Esophagus muscularis mucosa (tissue), 4 donors: ENCODE measurements at regions not wholly inside any gene's neighbourhood (a gene's known extent, or its start where the extent isn't known, plus 50 kb on each side); places are given as distances from the start of the nearest gene placed in this dataset.
"Not testable (repeated sequence)": the region's sequence is repeated elsewhere in the genome, so short reads cannot be mapped to it uniquely, and the experiment has no call there.

Experiments
- DNase-seq: peaks from one replicate; pipeline ENCODE4 v3.0.0-alpha.2; 2017; ENCODE audit errors: extremely low spot score
- H3K27ac ChIP-seq, 4 donors: fragments of 200-600 bp; sonication (generic); replicated peaks in 1 of 4; 1 replicate in 3 of 4; 2 replicates in 1 of 4; pipeline ENCODE4 v1.5.1; 2016 to 2019; ENCODE audit warnings: mild to moderate bottlenecking in 1 of 4
- H3K27me3 ChIP-seq, 4 donors: fragments of 200-600 bp; sonication (generic); one replicate each; pipeline versions ENCODE4 v1.5.1 to v1.6.0; 2016 to 2019
- H3K36me3 ChIP-seq, 4 donors: fragments of 200-600 bp; sonication (generic); one replicate each; pipeline ENCODE4 v1.5.1; 2016 to 2019
- H3K4me1 ChIP-seq, 4 donors: fragments of 200-600 bp; sonication (generic); one replicate each; pipeline ENCODE4 v1.5.1; 2016 to 2019
- H3K4me3 ChIP-seq, 4 donors: fragments of 200-600 bp; sonication (generic); 1 replicate in 2 of 4; 2 replicates in 2 of 4; pipeline ENCODE4 v1.5.1; 2016 to 2019; ENCODE audit warnings: mild to moderate bottlenecking in 4 of 4, moderate library complexity in 1 of 4
- H3K9me3 ChIP-seq, 4 donors: fragments of 200-600 bp; sonication (generic); 1 replicate in 3 of 4; 2 replicates in 1 of 4; pipeline ENCODE4 v1.5.1; 2016 to 2019
- EP300 ChIP-seq: sonication (generic); formaldehyde crosslinking; IDR thresholded peaks from one replicate; pipeline ENCODE4 v1.6.1; 2017; ENCODE audit warnings: antibody characterized with exemption
- POLR2A ChIP-seq: fragments of 450-650 bp; IDR thresholded peaks from one replicate; pipeline ENCODE4 v1.6.1; 2017; ENCODE audit warnings: antibody characterized with exemption, moderate library complexity, mild to moderate bottlenecking, low read depth
- POLR2AphosphoS5 ChIP-seq, 2 donors: sonication (generic); formaldehyde crosslinking; IDR thresholded peaks; one replicate each; pipeline ENCODE4 v1.6.1; 2017; ENCODE audit warnings: antibody characterized with exemption in 2 of 2
- WGBS: methylation state at CpG from one replicate; pipeline ENCODE4 v1.1.5; 2018; 5-methylcytosine and 5-hydroxymethylcytosine counted together
- intact Hi-C: fragments of 100-400 bp; cut with DNase I; formaldehyde crosslinking; loops from one replicate; pipeline ENCODE4 v1.15.1; 2023
- TF ChIP-seq, protein P1 (sequence below), 3 experiments: fragments of 200-600 bp in 2 of 3; fragments of 450-650 bp in 1 of 3; sonication (generic) in 2 of 3; IDR thresholded peaks; one replicate each; pipeline ENCODE4 v1.5.1; 2017 to 2019; ENCODE audit warnings: antibody characterized with exemption in 3 of 3, mild to moderate bottlenecking in 2 of 3, moderate library complexity in 1 of 3

DNA sequence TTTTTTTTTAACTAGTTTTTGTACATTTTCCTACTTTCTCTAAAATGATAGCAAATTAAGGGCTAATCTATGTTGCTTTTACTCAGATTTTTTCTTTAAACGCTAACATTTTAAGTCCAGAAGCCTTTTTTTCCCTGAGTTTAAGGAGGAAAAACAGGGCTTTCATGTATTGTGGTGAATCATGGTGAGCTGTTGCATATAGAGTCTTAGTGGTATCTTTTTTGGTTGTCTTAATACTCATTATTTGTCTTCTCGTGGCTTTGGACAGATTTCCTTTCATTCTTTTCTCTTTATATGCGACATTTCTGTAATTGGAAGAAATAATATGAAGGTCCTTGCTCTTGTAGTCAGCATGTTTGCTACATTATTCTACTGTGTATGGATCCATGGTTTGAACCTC lies 1015.6 kb downstream of the PLA2G4A start:
- WGBS: 85% methylated on average over 3 of the region's 3 CpGs
- TF ChIP-seq POLR2AphosphoS5 (IDR thresholded peaks at IDR 0.05) (no peak), EP300 (no peak), POLR2A (no peak)
- TF ChIP-seq, protein P1, sequence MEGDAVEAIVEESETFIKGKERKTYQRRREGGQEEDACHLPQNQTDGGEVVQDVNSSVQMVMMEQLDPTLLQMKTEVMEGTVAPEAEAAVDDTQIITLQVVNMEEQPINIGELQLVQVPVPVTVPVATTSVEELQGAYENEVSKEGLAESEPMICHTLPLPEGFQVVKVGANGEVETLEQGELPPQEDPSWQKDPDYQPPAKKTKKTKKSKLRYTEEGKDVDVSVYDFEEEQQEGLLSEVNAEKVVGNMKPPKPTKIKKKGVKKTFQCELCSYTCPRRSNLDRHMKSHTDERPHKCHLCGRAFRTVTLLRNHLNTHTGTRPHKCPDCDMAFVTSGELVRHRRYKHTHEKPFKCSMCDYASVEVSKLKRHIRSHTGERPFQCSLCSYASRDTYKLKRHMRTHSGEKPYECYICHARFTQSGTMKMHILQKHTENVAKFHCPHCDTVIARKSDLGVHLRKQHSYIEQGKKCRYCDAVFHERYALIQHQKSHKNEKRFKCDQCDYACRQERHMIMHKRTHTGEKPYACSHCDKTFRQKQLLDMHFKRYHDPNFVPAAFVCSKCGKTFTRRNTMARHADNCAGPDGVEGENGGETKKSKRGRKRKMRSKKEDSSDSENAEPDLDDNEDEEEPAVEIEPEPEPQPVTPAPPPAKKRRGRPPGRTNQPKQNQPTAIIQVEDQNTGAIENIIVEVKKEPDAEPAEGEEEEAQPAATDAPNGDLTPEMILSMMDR (IDR thresholded peaks at IDR 0.05): no peak
- Histone ChIP-seq H3K9me3 (no peaks in the 10 kb centered on the region), H3K27me3 (no peaks in the 10 kb centered on the region), H3K4me3 (no peak overlapping the region), H3K36me3 (no peaks in the 10 kb centered on the region), H3K27ac (no peak overlapping the region), H3K4me1 (no peaks in the 10 kb centered on the region)
- intact Hi-C loops: no loop called here
- DNase-seq: no peak

DNA sequence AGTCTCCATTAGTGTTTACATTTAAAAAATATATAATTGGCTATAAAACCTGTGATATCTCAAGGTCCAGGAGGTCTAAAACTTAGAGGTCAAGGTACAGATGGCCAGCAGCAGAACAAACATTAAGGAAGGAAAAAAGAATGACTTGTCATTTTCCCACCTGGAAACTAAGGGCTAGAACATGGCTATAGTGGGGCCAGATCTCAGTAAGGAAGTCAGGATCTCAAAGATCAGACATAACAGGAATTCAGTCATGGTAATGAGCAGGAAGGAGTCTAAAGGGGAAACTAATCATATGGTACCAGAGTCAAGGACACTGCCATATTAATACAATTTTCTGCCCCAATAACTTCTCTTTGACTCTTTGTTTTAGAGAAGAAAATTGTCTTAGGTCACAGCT lies 1018.8 kb downstream of the PLA2G4A start:
- no peaks in the 10 kb centered on the region for H3K27me3 ChIP-seq
- H3K4me1 ChIP-seq: no peaks in the 10 kb centered on the region
- no peaks in the 10 kb centered on the region for H3K9me3 ChIP-seq
- H3K4me3 ChIP-seq: no peak overlapping the region
- no peaks in the 10 kb centered on the region for H3K36me3 ChIP-seq
- no peak for DNase-seq
- no peak overlapping the region for H3K27ac ChIP-seq
- intact Hi-C loops: no loop called here
- TF ChIP-seq POLR2AphosphoS5 (IDR thresholded peaks at IDR 0.05) (no peak), POLR2A (no peak), EP300 (no peak)
- TF ChIP-seq, protein P1 (IDR thresholded peaks at IDR 0.05): no peak

DNA sequence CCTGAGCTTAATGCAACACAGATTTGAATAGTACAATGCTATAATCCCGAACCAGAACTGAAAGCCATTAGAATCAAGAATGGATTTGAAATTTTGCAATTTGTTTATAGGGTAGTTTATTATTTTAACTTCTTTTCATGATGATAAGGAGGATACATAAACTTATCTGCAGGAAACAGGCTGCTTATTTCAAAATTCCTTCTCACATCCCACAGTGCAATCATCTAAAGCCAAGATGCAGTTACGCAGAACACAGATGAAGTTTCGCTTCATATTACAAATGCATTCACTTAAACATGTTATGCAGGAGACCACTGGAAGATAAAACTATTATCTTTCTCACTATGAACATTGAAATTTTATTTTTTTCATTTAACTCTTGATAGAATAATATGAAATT lies 1019.6 kb downstream of the PLA2G4A start:
- Histone ChIP-seq H3K27ac (no peak overlapping the region), H3K9me3 (no peaks in the 10 kb centered on the region), H3K4me1 (no peaks in the 10 kb centered on the region), H3K4me3 (no peak overlapping the region), H3K36me3 (no peaks in the 10 kb centered on the region), H3K27me3 (no peaks in the 10 kb centered on the region)
- no peak for DNase-seq
- 69% methylated on average over 3 of the region's 3 CpGs for WGBS
- intact Hi-C loops: no loop called here
- TF ChIP-seq, protein P1 (IDR thresholded peaks at IDR 0.05): no peak
- no peak for TF ChIP-seq EP300

DNA sequence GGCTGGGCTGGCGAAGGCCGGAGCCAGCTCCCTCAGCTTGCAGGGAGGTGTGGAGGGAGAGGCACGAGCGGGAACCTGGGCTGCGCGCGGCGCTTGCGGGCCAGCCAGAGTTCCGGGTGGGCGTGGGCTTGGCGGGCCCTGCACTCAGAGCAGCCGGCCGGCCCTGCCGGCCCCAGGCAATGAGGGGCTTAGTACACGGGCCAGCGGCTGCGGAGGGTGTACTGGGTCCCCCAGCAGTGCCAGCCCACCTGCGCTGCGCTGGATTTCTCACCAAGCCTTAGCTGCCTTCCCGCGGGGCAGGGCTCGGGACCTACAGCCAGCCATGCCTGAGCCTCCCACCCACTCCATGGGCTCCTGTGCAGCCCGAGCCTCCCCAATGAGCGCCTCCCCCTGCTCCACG lies 1021.4 kb downstream of the PLA2G4A start:
- H3K36me3 ChIP-seq, H3K4me3 ChIP-seq, intact Hi-C loops, H3K27ac ChIP-seq, H3K4me1 ChIP-seq, H3K9me3 ChIP-seq, H3K27me3 ChIP-seq, DNase-seq: not testable (repeated sequence)
- WGBS: 96% methylated on average over 17 of the region's 26 CpGs

DNA sequence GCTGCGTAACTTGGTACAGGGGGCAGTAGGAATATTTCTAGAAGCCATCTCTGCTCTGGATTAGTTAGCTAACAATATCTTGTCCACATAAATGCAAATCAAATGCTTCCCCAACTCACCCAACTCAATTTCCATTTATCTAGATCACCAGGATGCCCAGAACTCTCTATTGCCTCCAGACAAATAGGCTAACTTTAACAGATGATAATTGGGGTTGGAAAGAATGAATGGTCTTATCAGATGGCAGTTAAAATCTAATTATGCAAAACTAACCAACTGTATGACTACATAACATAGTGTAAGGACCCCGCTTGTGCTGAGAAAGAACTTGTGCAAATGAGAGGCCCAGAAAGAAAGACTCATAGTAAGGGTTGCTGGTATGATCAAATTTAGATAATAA lies 1024.8 kb downstream of the PLA2G4A start:
- H3K4me1 ChIP-seq: no peaks in the 10 kb centered on the region
- no peak overlapping the region for H3K4me3 ChIP-seq
- H3K9me3 ChIP-seq: no peaks in the 10 kb centered on the region
- H3K27me3 ChIP-seq: no peaks in the 10 kb centered on the region
- no peaks in the 10 kb centered on the region for H3K36me3 ChIP-seq
- H3K27ac ChIP-seq: no peak overlapping the region
- 98% methylated on average over 2 of the region's 2 CpGs for WGBS
- TF ChIP-seq, protein P1 (IDR thresholded peaks at IDR 0.05): no peak
- TF ChIP-seq EP300: no peak
- no peak for TF ChIP-seq POLR2AphosphoS5 (IDR thresholded peaks at IDR 0.05)
- TF ChIP-seq POLR2A: no peak
- DNase-seq: no peak
- intact Hi-C loops: no loop called here

DNA sequence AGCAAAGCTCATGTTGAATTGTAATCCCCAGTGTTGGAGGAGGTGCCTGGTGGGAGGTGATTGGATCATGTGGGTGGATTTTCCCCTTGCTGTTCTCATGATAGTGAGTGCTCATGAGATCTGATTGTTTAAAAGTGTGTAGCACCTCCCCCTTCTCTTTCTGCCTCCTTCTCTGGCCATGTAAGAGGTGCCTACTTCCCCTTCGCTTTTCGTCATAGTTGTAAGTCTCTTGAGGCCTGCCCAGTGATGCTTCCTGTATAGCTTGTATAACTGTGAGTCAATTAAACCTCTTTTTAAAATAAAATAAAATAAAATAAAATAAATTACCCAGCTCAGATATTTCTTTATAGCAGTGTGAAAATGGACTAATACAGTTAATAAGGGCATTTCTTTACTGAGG lies 1025.7 kb downstream of the PLA2G4A start:
- Histone ChIP-seq H3K27ac (no peak overlapping the region), H3K27me3 (no peaks in the 10 kb centered on the region), H3K9me3 (no peaks in the 10 kb centered on the region), H3K4me1 (no peaks in the 10 kb centered on the region), H3K36me3 (no peaks in the 10 kb centered on the region), H3K4me3 (no peak overlapping the region)
- DNase-seq: no peak
- WGBS: 83% methylated on average over 2 of the region's 2 CpGs
- TF ChIP-seq, protein P1 (IDR thresholded peaks at IDR 0.05): no peak
- TF ChIP-seq POLR2A (no peak), POLR2AphosphoS5 (IDR thresholded peaks at IDR 0.05) (no peak), EP300 (no peak)
- intact Hi-C loops: no loop called here
